ENCODE measurements at regions not wholly inside any gene's neighbourhood (a gene's known extent, or its start where the extent isn't known, plus 50 kb on each side); places are given as distances from the start of the nearest gene placed in this dataset.
A peak's percentile ranks its signal among the peaks of the same experiment; 100 is the strongest.

GRCh38 chr6:137315081-137315480 lies 95.9 kb upstream of the IFNGR1 start:
- H3K36me3 ChIP-seq, result no peaks in the 10 kb centered on the region
- H3K27me3 ChIP-seq, result no peaks in the 10 kb centered on the region
- no peak overlapping the region for H3K27ac ChIP-seq
- H3K4me3 ChIP-seq, result no peak overlapping the region
- H3K4me1 ChIP-seq, result no peaks in the 10 kb centered on the region
- DNase-seq, result no peak
- H3K9me3 ChIP-seq, result no peaks in the 10 kb centered on the region
- TF ChIP-seq CTCF (IDR thresholded peaks at IDR 0.05), result no peak
- TF ChIP-seq POLR2A (IDR thresholded peaks at IDR 0.05), result no peak

GRCh38 chr6:137313928-137314855 lies 95.0 kb upstream of the IFNGR1 start:
- Histone ChIP-seq H3K9me3 (no peaks in the 10 kb centered on the region), H3K27ac (no peak overlapping the region), H3K4me1 (peaks cover 0 to 6% (median 0%) of the 10 kb centered on the region in 4 donors), H3K27me3 (no peaks in the 10 kb centered on the region), H3K36me3 (no peaks in the 10 kb centered on the region), H3K4me3 (no peak overlapping the region)
- DNase-seq, result peak; percentile 73 to 90 (median 82)
- TF ChIP-seq CTCF (IDR thresholded peaks at IDR 0.05) (peak; percentile 62 to 90 (median 78)), POLR2A (IDR thresholded peaks at IDR 0.05) (no peak)

GRCh38 chr6:137313211-137313610 lies 94.0 kb upstream of the IFNGR1 start:
- Histone ChIP-seq H3K9me3 (no peaks in the 10 kb centered on the region), H3K4me3 (no peak overlapping the region), H3K27me3 (no peaks in the 10 kb centered on the region), H3K27ac (no peak overlapping the region), H3K36me3 (no peaks in the 10 kb centered on the region), H3K4me1 (peaks cover 0 to 8% (median 0%) of the 10 kb centered on the region in 4 donors)
- no peak for DNase-seq
- TF ChIP-seq POLR2A (IDR thresholded peaks at IDR 0.05) (no peak), CTCF (IDR thresholded peaks at IDR 0.05) (no peak)

- TF ChIP-seq POLR2A (IDR thresholded peaks at IDR 0.05), result no peak
- no peak for TF ChIP-seq CTCF (IDR thresholded peaks at IDR 0.05)
- H3K27me3 ChIP-seq, result no peaks in the 10 kb centered on the region
- H3K36me3 ChIP-seq, result no peaks in the 10 kb centered on the region
- H3K4me3 ChIP-seq, result no peak overlapping the region
- no peaks in the 10 kb centered on the region for H3K9me3 ChIP-seq
- DNase-seq, result no peak
- H3K4me1 ChIP-seq, result peaks cover 0 to 8% (median 0%) of the 10 kb centered on the region in 4 donors
- H3K27ac ChIP-seq, result no peak overlapping the region
These were observed 92.8 kb upstream of the IFNGR1 start for GRCh38 chr6:137311940-137312339.

- H3K27me3 ChIP-seq, result no peaks in the 10 kb centered on the region
- H3K36me3 ChIP-seq, result no peaks in the 10 kb centered on the region
- H3K4me3 ChIP-seq, result no peak overlapping the region
- no peak for TF ChIP-seq POLR2A (IDR thresholded peaks at IDR 0.05)
- no peak for TF ChIP-seq CTCF (IDR thresholded peaks at IDR 0.05)
- DNase-seq, result peak; percentile 43 to 89 (median 74)
- H3K9me3 ChIP-seq, result no peaks in the 10 kb centered on the region
- H3K4me1 ChIP-seq, result peaks cover 0 to 8% (median 0%) of the 10 kb centered on the region in 4 donors
- H3K27ac ChIP-seq, result no peak overlapping the region
These were observed 90.0 kb upstream of the IFNGR1 start for GRCh38 chr6:137309078-137309762.

Data from Peyer's patch (tissue), 4 donors.